HL-60/S4 treated with phorbol 12-myristate 13-acetate at 8.2 ng/mL for 4 days and 3 days (cell line): ENCODE measurements at regions not wholly inside any gene's neighbourhood (a gene's known extent, or its start where the extent isn't known, plus 50 kb on each side); places are given as distances from the start of the nearest gene placed in this dataset.

Experiments used
- in situ Hi-C: fragments of 300-500 bp; cut with MboI; formaldehyde crosslinking; loops from 2 replicates; pipeline ENCODE4 v1.15.0; 2022; ENCODE audit warnings: low sequenced_read_pairs

DNA sequence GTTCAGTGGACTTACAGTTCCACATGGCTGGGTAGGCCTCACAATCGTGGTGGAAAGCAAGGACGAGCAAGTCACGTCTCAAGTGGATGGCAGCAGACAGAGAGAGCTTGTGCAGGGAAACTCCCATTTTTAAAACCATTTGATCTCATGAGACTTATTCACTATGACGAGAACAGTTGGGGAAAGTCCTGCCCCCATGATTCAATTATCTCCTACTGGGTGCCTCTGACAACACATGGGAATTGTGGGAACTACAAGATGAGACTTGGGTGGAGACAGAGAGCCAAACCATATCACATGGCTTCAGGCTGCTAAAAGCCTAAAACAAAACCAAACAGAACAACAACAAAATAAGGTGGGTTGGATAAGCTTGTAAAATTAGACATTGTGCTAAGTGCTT lies 194.4 kb upstream of the CPEB2 start:
- in situ Hi-C loops: no loop called here

DNA sequence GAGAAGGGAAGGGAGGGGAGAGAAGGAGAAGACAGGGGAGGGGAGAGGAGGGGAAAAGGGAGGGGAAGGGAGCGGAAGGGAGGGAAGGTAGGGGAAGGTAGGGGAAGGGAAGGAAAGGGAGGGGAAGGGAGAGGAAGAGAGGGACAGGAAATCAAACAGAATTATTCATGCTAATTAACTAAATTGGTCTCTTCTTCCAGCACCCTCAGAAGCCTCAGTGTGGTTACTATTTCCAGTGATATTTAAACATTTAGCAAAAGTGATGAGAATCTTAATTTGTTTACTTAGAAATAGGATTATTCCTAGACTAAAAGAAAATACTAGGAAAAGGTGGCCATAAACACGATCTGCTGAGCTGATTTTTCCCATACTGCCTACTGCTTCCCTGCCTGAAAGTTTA lies 193.1 kb upstream of the CPEB2 start:
- in situ Hi-C loops: no loop called here

DNA sequence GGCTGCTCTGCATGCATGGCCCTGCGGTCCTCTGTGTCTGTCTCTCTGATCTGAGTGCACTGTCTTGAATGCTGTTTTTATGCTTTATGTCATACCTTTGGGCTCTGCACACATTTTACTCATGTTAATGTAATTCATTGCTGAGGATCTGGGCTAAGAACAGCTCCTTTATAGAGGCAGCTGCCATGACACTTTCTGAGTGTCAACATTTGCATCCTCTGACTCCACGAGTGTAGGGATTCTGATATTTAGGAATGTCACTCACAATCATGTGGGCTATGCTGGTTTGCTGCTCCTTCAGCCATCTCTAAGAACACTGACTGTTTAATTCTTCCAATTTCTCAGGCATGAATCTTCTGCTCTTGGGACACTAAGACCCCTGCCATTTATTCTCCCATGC lies 192.2 kb upstream of the CPEB2 start:
- in situ Hi-C loops: no loop called here

DNA sequence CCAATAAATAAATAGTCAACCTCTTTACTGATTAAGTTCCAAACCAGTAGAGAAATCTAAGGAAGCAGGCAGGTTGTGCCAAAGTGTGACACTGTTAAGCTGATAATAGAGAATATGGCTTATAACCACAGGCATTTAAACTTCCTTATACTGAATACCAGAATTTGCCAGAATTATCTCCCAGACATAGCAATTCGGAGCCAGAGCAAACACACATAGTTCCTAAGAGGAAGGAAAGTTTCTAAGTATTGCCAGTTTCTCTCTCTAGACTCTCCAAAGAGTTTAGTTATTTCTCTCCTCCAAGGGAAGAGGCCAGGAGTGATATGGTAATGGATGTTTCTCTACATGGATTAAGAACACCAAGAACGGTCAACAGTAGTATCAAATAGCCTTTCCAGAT lies 191.7 kb upstream of the CPEB2 start:
- in situ Hi-C loops: no loop called here

DNA sequence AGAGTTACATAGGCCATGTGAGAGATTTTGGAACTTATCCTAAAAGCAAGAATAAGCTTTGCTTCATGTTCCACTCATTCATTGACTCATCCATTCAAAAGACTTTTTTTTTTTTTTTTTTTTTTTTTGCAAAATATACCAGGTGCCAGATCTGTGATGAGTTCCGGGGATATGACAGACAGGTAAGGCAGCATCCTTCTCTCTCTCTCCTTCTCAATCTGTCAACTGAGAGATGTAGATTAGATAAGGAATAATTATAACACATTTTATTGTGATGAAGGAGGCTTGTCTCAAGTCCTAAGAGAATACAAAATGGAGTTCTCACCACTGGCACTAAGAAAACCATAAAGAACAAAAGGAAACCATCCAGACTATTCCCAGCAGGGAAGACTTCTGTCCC lies 190.2 kb upstream of the CPEB2 start:
- in situ Hi-C loops: no loop called here

DNA sequence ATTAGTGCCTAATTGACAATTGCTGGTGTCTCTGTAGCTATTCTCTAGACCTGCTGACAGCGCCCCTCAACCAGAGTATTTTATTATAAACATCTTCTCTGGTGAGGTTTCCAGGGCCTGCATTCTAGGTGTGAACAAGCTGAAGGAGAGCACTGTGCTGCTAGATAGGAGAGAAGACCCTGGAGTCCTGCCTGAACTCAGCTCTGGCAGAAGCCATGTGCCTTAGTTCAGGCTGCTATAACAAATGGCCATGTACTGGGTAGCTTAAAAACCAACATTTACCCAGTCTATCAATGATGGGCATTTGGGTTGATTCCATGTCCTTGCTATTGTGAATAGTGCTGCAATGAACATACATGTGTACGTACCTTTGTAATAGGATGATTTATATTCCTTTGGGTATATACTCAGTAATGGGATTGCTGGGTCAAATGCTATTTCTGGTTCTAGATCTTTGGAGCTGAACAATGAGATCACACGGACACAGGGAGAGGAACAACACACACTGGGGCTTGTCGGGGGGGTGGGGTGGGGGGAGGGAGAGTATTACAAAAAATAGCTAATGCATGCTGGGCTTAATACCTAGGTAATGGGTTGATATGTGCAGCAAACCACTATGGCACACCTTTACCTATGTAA lies 185.5 kb upstream of the CPEB2 start:
- in situ Hi-C loops: no loop called here

DNA sequence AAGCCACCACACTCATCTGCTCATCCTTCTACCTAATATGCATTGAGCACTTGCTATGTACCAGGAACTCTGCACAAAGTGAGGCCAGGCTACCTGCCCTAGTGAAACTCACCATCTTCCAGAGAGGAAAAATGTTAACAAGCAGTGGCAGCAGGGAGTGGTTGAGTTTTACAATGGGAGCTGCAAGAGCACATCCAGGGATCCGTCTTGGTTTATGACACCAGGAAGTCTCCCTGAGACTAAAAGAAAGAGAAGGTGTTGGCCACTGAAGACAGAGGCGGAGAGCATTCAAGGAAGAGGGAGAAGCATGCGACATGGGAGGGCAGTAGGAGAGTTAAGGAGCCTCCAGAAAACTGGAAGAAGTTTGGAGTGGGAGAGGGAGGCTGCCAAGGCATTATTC lies 178.1 kb upstream of the CPEB2 start:
- in situ Hi-C loops: no loop called here

DNA sequence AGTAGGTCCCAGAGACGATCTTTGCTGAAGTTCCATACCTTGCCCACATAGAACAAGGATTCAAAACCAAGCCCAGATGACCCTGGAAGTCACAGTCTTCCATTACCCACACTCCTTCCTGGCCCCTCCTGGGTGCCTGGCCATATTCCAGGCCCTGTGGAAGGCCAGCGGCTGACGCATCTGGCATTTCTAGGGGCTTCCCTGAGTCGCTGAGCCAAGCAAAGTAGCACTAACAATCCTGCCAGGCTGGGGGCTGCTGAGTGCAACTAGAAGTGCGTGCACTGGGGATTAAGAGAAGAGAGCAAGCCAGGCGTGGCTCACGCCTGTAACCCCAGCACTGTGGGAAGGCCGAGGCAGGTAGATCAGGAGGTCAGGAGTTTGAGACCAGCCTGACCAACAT lies 175.2 kb upstream of the CPEB2 start:
- in situ Hi-C loops: no loop called here

DNA sequence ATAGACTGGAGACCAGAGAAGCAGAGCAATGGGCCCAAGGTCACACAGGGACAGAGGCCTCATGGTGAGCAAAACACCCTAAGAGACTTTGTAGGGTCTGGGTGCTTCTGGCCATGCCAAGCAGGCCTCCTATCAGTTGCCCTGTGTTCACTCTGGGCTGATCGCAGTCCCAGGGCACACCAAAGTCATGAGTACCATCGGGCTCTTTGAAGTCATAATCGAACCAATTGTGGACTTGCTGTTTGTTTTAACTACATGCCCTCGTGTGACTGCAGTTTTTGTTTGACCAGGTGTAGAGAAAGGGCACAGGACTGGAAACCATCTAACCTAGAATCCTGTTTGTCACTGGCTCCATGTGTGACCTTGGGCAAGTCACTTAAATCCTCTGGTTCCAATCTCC lies 172.5 kb upstream of the CPEB2 start:
- in situ Hi-C loops: no loop called here

DNA sequence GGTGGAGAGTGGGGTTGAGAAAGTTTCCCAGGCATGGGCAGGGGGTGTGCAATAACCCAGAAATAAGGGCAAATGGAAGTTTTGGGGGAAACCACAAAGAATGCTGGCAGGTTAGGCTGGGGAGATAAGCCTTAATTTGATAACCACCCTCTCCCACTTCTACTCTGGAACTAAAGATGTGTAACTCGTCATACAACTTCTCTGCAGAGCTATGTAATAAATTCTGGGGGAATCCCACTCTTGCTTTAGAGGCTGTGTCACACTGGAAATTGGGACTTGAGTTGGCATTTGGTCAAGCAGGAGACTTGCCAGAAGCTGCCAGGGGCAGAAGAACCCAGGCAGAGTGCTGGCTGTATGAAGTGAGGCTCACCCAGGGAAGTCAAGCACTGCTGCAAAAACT lies 170.9 kb upstream of the CPEB2 start:
- in situ Hi-C loops: no loop called here

DNA sequence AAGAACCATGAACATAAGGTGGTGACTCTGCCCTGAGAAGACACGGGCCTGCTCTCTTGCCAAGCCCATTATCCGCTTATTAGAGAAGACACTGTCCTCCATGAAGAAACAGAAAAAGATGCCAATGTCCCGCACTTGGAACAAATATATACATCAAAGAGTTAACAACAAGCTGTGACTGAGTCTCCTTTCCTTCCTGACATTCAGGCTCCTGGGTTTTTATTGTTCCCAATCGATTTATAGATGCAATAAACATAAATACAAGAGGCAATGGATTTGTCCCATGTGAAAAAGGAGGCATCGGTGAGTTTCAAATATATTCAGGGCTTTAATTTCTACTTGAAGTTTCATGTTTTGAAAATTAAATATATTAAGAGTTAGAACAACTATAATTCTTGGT lies 169.2 kb upstream of the CPEB2 start:
- in situ Hi-C loops: no loop called here

DNA sequence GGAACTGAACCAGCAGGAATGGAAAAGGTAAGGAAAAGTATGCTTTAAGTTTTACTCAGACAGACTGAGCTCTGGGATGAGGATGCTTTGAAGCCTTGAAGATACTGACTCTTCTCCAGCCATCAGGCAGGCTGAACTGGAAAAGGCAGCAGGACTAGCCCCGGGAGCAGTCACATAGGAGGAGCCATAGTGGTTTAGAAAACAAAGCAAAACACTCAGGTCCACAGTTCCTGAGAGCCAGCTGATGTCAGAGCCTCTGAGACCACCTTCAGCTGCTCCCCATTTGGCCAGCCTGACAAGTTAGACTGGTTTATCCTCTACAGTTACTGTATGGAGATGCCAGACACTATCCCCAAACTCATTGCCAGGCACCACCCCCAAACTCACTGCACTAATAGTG lies 167.9 kb upstream of the CPEB2 start:
- in situ Hi-C loops: no loop called here

DNA sequence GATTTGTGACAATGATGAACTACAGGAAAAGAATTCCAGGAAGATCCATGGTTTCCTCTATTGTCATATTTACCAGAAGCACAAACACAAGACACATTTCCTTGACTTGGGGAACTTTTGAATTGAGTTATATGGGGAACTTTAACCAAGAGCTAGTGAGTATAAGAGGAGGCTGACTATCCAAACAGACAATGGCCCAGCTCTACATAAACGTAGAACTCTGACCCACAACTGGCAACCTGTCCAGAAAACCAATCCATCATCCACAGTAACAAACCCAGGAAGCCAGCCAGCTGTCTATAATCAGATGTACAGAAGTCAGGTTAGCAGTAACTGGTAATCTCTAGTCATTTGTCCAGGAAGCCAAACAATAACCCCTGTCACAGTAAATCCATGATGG lies 167.0 kb upstream of the CPEB2 start:
- in situ Hi-C loops: no loop called here

DNA sequence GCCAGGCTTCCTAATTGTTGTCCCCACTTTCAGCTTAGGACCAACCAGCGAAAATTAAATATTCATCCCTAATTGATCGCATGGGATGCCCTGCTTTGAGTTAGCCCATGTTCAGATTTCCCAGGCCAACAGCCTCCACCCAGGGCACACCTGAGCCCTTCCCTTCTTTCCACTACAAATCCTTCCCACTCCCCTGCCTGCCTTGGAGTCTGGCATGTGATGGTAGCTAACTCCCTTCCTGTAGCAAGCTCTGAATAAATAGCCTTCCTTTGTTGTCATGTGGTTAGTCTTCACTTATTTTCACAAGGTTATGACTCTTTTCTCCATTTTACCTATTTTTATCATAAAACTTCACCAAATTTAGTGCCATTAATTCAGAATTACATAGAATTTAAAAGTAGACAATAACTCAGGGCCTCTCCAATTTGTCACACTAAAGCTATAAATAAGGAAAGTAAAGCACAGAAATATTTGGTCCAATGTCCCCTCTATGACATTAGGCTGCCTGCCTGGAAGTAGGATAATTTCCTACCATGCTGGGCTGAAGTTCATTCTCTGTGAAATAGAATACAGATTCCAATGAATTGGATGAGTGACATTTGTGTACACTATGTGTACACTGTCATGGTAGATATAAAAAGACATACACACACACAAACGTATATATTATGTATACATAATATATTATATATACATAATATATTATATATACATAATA lies 166.4 kb upstream of the CPEB2 start:
- in situ Hi-C loops: no loop called here

DNA sequence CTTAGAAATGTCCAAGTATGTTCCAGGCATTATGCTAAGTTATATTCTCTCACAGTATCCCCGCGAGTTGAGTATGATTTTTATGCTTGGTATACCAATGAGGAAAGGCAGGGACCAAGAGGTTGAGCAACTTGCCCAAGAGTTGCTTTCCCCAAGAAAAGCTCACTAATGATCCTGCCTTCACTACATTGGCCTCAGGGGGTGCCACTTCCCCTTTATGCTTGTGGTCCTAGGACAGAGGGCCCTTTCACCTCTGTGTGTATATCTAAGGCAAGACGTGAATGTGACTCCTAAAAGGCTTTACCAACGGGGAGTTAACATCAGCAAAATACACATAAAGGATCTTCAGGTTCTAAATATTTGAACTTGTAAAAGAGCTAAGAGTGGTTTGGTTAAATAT lies 164.4 kb upstream of the CPEB2 start:
- in situ Hi-C loops: no loop called here

DNA sequence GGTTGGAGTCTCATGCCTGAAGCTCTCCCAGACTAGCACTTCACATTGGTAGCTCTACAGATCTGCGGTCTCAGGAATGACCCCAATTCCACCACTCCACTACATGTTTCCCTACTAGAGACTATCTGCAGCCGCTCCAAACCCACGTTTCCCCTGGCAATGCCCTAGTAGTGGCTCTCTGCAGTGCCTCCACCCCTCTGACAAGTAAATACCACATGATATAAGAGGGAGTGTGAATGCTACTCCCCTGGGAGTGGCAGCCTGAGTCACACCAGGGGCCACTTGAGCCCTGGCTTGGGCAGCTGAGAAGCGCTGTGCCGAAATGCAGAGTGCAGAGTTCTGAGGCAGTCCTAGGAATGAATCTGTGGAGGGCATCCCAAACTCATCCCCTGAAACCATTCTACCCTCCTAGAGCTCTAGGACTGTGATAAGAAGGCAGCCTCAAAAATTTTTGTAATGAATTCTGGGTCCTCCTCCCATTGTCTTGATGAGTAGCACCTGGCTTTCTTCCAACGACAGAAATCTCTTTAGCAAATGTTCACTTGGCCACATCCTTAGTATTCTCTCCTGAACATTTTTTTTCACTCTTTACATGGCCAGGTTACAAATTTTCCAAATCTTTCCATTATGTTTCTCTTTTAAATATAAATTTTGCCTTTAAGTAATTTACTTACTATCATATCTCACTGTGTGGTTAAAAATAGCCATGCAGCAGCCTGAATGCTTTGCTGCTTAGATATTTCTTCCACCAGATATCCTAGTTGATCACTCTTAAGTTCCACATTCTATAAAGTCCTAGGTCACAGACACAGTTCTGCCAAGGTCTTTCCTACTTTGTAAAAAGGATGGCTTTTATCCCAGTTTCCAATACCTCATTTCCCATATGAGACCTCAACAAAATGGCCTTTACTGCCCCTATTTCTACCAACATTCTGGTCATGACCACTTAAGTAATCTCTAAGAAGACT lies 160.2 kb upstream of the CPEB2 start:
- in situ Hi-C loops: no loop called here

DNA sequence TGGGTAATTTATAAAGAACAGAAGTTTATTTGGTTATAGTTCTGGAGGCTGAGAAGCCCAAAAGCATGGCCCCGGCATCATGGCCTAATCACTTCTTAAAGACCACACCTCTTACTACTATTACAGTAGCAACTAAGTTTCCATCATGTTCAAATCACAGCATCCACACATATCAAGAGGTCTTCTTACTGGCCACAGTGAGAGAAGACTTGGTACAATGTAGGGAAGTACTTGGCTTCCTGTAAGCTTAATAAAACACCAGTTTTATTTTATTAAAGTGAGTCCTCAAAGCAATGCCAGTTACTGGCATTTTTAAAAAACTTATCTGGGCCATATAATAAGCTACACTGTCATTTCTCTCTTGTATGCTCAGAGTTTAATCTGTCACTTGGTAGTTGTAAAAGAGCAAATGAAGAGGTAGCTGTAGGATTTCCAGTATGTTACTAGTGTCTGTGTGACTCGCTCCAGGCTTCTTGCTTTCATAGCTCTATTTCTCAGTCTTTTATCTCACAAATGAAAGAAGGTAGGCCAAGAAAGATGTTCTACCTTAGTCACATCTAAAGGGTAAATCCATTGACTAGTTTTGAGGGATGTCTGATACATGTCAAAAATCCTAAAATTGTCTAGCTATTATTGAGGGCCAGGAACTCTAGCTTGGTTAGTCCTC lies 159.2 kb upstream of the CPEB2 start:
- in situ Hi-C loops: no loop called here

DNA sequence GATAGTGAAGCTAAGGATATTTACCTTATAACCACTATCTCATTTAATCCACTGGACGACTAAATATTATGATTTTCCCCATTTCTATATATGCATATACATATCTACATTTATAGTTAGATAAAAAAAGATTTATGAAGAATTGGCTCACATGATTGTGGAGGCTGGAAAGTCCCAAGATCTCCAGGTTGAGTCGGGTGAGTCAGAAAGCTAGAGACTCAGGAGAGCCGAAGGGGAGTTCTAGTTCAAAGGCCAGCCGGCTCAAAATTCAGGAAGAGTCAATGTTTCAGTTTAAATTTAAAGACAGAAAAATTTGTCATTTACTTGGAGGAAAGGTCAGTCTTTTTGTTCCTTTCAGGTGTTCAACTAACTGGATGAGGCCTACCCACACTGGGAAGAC lies 158.2 kb upstream of the CPEB2 start:
- in situ Hi-C loops: no loop called here

DNA sequence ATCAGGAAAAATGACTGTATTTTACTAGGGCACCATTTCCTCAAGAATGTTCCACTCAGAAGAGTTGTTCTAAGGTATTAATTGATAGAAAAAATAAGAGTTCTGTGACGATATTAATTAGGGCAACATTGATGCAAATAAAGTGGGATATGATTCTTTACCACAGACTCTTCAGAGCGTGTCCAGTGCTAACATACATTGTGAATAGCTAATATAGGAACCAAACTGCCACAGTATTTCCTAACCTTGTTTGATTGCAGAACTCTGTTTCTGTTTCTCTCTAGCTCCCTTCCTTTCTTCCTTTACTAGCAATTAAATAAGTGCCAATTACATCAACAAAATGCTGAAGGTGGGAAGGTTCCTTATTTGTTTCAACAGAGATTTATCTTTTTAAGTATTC lies 154.1 kb upstream of the CPEB2 start:
- in situ Hi-C loops: no loop called here

DNA sequence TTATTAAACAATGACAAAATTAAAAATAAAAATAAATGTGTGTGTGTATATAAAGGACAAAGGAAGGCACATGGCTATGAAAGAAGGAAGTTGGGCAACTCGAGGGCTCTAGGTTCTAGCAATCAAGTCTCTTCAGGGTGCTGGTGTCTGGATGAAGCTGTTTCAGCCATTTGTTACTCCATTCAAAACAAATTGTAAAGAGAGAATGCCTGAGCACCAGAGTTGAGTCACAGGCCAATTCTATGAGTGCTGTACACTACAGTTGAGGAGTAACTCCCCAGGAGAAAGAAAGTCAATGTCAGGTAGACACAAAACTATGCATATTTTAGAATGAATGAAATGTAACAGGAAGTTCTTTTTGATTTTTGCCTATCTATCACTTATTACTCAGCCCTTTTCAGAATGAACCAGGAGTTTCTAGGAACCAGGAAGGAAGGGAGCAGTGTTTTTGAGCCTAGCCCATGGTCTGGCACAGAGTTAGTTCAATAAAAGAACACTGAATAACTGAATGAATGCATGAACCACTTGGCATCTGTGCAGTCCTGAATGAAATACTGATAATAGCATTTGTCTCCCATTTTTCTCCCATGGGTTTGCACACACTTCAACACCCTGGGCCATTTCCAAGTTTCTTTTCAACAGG lies 151.7 kb upstream of the CPEB2 start:
- in situ Hi-C loops: no loop called here
